SK-N-SH (cell line): ENCODE measurements at regions not wholly inside any gene's neighbourhood (a gene's known extent, or its start where the extent isn't known, plus 50 kb on each side); places are given as distances from the start of the nearest gene placed in this dataset.

Source experiments
- CTCF ChIA-PET: fragments of 300-600, 350-600 bp; formaldehyde crosslinking; extraction: SDS; loops from one replicate; lab custom pipeline; 2021; lab: Yijun Ruan, JAX
- POLR2A ChIA-PET: fragments of 350-600 bp; sonication (Branson Sonifier 250); formaldehyde crosslinking; extraction: SDS; loops from one replicate; lab custom pipeline; 2020; ENCODE audit warnings: antibody characterized with exemption, inconsistent platforms; lab: Yijun Ruan, JAX
- DNase-seq: peaks from one replicate; pipeline ENCODE4 v3.0.0; 2012
- H2AFZ ChIP-seq: fragments of 200-600 bp; sonication (generic); 2 replicates; pipeline ENCODE4 v1.8.1; 2016; ENCODE audit warnings: antibody characterized with exemption, mild to moderate bottlenecking, low read depth
- H3F3A ChIP-seq: fragments of 200-600 bp; sonication (generic); replicated peaks from 2 replicates; pipeline ENCODE3; 2016; ENCODE audit warnings: antibody characterized with exemption, mild to moderate bottlenecking; ENCODE audit not compliant: insufficient read depth
- H3K27ac ChIP-seq, 2 experiments: fragments of 200-500 bp in 1 of 2; fragments of 200-600 bp in 1 of 2; sonication (Bioruptor generic) in 1 of 2; sonication (generic), shearing (Covaris generic) in 1 of 2; 2 replicates each; pipeline versions ENCODE4 v1.5.1 to v1.6.1; 2014 to 2016; ENCODE audit warnings: low read depth in 2 of 2, inconsistent platforms in 1 of 2, low read length in 1 of 2, mild to moderate bottlenecking in 1 of 2, mixed read lengths in 1 of 2
- H3K27me3 ChIP-seq: fragments of 200-600 bp; sonication (generic), shearing (Covaris generic); 2 replicates; pipeline ENCODE4 v1.6.1; 2016; ENCODE audit warnings: mixed run types; ENCODE audit not compliant: insufficient read depth
- H3K36me3 ChIP-seq, 2 experiments: fragments of 200-500 bp in 1 of 2; fragments of 200-600 bp in 1 of 2; sonication (Bioruptor generic) in 1 of 2; sonication (generic) in 1 of 2; replicated peaks in 1 of 2; 2 replicates each; pipeline versions ENCODE3 to v1.5.1; 2014 to 2016; ENCODE audit warnings: low read length in 1 of 2, mild to moderate bottlenecking in 1 of 2; ENCODE audit not compliant: insufficient read depth in 2 of 2, control insufficient read depth in 1 of 2
- H3K4me1 ChIP-seq, 2 experiments: fragments of 200-500 bp in 1 of 2; fragments of 200-600 bp in 1 of 2; sonication (Bioruptor generic) in 1 of 2; sonication (generic), shearing (Covaris generic) in 1 of 2; 2 replicates each; pipeline versions ENCODE4 v1.5.1 to v1.6.1; 2014 to 2016; ENCODE audit warnings: low read depth in 1 of 2, low read length in 1 of 2, mixed run types in 1 of 2; ENCODE audit not compliant: insufficient read depth in 2 of 2, control insufficient read depth in 1 of 2
- H3K4me2 ChIP-seq: fragments of 200-600 bp; sonication (generic), shearing (Covaris generic); 2 replicates; pipeline ENCODE4 v1.6.1; 2017; ENCODE audit warnings: mixed run types
- H3K4me3 ChIP-seq, 2 experiments: fragments of 200-500 bp in 1 of 2; fragments of 200-600 bp in 1 of 2; sonication (Bioruptor generic) in 1 of 2; sonication (generic), shearing (Covaris generic) in 1 of 2; 2 replicates each; pipeline versions ENCODE4 v1.5.1 to v1.8.1; 2014 to 2016; ENCODE audit warnings: low read depth in 2 of 2, inconsistent platforms in 1 of 2, low read length in 1 of 2, mild to moderate bottlenecking in 1 of 2, mixed read lengths in 1 of 2, moderate library complexity in 1 of 2
- H3K79me2 ChIP-seq: fragments of 200-600 bp; sonication (generic); 2 replicates; pipeline ENCODE4 v1.8.1; 2017; ENCODE audit warnings: mild to moderate bottlenecking; ENCODE audit not compliant: insufficient read depth
- H3K9ac ChIP-seq: fragments of 200-600 bp; sonication (generic); 2 replicates; pipeline ENCODE4 v1.6.1; 2017; ENCODE audit warnings: mixed run types
- H3K9me2 ChIP-seq: fragments of 200-600 bp; sonication (generic); 2 replicates; pipeline ENCODE4 v1.6.1; 2017; ENCODE audit warnings: mixed run types
- H3K9me3 ChIP-seq: fragments of 200-600 bp; sonication (generic); 2 replicates; pipeline ENCODE4 v1.6.1; 2017; ENCODE audit warnings: mixed run types, mild to moderate bottlenecking, moderate library complexity
- H4K20me1 ChIP-seq: fragments of 200-600 bp; sonication (generic); 2 replicates; pipeline ENCODE4 v1.6.1; 2017; ENCODE audit warnings: mild to moderate bottlenecking, mixed run types; ENCODE audit not compliant: insufficient read depth
- CHD2 ChIP-seq: fragments of 150-350 bp; IDR thresholded peaks from 2 replicates; pipeline ENCODE4 v1.6.1; 2018; ENCODE audit warnings: low read length; ENCODE audit not compliant: partially characterized antibody
- EP300 ChIP-seq, 2 experiments: IDR thresholded peaks; 2 replicates each; pipeline versions ENCODE4 v1.4.0 to v1.6.1; 2012; ENCODE audit warnings: borderline replicate concordance in 1 of 2, low read depth in 1 of 2, low read length in 1 of 2
- EZH2phosphoT487 ChIP-seq: fragments of 200-600 bp; sonication (generic); IDR thresholded peaks from 2 replicates; pipeline ENCODE4 v1.6.1; 2017; ENCODE audit warnings: low read depth, mixed run types, mild to moderate bottlenecking, antibody characterized with exemption, moderate library complexity, borderline replicate concordance
- FOSL2 ChIP-seq: IDR thresholded peaks from 2 replicates; pipeline ENCODE4 v1.4.0; 2012; ENCODE audit warnings: low read depth, mild to moderate bottlenecking, moderate library complexity, borderline replicate concordance
- FOXJ3 ChIP-seq: sonication (generic); formaldehyde crosslinking; IDR thresholded peaks from 2 replicates; pipeline ENCODE4 v1.5.1; 2020; ENCODE audit warnings: mild to moderate bottlenecking, missing genetic modification reagents
- JUND ChIP-seq: IDR thresholded peaks from 2 replicates; pipeline ENCODE4 v1.4.0; 2012
- MEF2A ChIP-seq: IDR thresholded peaks from 2 replicates; pipeline ENCODE4 v1.4.0; 2012; ENCODE audit warnings: low read depth, borderline replicate concordance
- MXI1 ChIP-seq: IDR thresholded peaks from 2 replicates; pipeline ENCODE4 v1.6.1; 2012; ENCODE audit warnings: mild to moderate bottlenecking, low read depth, low read length, improper control_type of control experiment
- NRF1 ChIP-seq: IDR thresholded peaks from 2 replicates; pipeline ENCODE4 v1.6.1; 2012; ENCODE audit warnings: low read depth, mild to moderate bottlenecking, low read length
- POLR2AphosphoS5 ChIP-seq: IDR thresholded peaks from 2 replicates; pipeline ENCODE4 v1.6.1; 2012; ENCODE audit warnings: low read depth, low read length
- RAD21 ChIP-seq: IDR thresholded peaks from 2 replicates; pipeline ENCODE4 v1.6.1; 2012; ENCODE audit warnings: mild to moderate bottlenecking, low read length
- RFX5 ChIP-seq: IDR thresholded peaks from 2 replicates; pipeline ENCODE4 v1.6.1; 2012; ENCODE audit warnings: mild to moderate bottlenecking, improper control_type of control experiment, low read length
- SIN3A ChIP-seq: IDR thresholded peaks from 2 replicates; pipeline ENCODE4 v1.6.1; 2012; ENCODE audit warnings: low read depth, mild to moderate bottlenecking, low read length, moderate library complexity, borderline replicate concordance
- SMC3 ChIP-seq: IDR thresholded peaks from 2 replicates; pipeline ENCODE4 v1.6.1; 2012; ENCODE audit warnings: low read depth, low read length, improper control_type of control experiment
- TAF1 ChIP-seq: IDR thresholded peaks from 2 replicates; pipeline ENCODE4 v1.6.1; 2012; ENCODE audit warnings: low read depth, mild to moderate bottlenecking, low read length, moderate library complexity, borderline replicate concordance
- TCF12 ChIP-seq: IDR thresholded peaks from 2 replicates; pipeline ENCODE4 v1.4.0; 2012
- WGBS: methylation state at CpG from one replicate; pipeline ENCODE4 v1.1.6; 2017; ENCODE audit warnings: low lambda C conversion rate; 5-methylcytosine and 5-hydroxymethylcytosine counted together
- TF ChIP-seq, protein P1 (sequence below): IDR thresholded peaks from 2 replicates; pipeline ENCODE4 v1.4.0; 2012; ENCODE audit warnings: low read depth
- TF ChIP-seq, protein P2 (sequence below): fragments of 150-350 bp; IDR thresholded peaks from 2 replicates; pipeline ENCODE4 v1.6.1; 2016; ENCODE audit warnings: mild to moderate bottlenecking, low read depth, low read length
- TF ChIP-seq, protein P3 (sequence below): IDR thresholded peaks from 2 replicates; pipeline ENCODE4 v1.4.0; 2012; ENCODE audit warnings: low read depth, borderline replicate concordance
- TF ChIP-seq, protein P4 (sequence below): IDR thresholded peaks from 2 replicates; pipeline ENCODE4 v1.4.0; 2012; ENCODE audit warnings: low read depth, borderline replicate concordance

DNA sequence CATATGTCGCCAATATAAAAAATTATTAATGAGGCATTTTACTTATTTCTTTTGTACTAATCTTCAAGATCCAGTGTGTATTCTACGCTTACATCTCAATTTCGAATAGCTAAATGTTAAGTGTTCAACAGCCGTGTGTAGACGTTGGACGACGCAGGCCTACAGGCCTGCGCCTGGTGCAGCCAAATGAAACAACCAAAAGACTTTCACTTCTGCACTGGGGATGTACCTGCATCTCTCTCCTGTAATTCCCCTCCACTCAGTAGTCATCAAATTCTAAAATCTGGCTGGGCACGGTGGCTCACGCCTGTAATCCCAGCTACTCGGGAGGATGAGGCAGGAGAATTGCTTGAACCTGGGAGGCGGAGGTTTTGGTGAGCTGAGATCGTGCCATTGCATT lies 76.8 kb upstream of the HNRNPU start:
- no peaks in the 10 kb centered on the region for H3K9me3 ChIP-seq
- no peak overlapping the region for H3K9ac ChIP-seq
- no peak overlapping the region for H2AFZ ChIP-seq
- H3K27ac ChIP-seq: no peak overlapping the region
- H3K9me2 ChIP-seq: no peaks in the 10 kb centered on the region
- CTCF ChIA-PET: interaction anchor here (1.9 kb wide), 1 partner anchor 101 kb away, joined by 5 read pairs; no protein-coding TSS in a partner anchor
- DNase-seq: no peak
- no peaks in the 10 kb centered on the region for H3K36me3 ChIP-seq
- H4K20me1 ChIP-seq: no peaks in the 10 kb centered on the region
- no peaks in the 10 kb centered on the region for H3K79me2 ChIP-seq
- TF ChIP-seq NRF1 (no peak), RFX5 (no peak), FOSL2 (no peak)
- TF ChIP-seq, protein P1, sequence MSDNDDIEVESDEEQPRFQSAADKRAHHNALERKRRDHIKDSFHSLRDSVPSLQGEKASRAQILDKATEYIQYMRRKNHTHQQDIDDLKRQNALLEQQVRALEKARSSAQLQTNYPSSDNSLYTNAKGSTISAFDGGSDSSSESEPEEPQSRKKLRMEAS: no peak
- TF ChIP-seq, all 33 proteins: peak for 0
- no peak overlapping the region for H3K4me2 ChIP-seq
- no peak overlapping the region for H3K4me3 ChIP-seq
- H3K27me3 ChIP-seq: no peaks in the 10 kb centered on the region
- H3F3A ChIP-seq: no peaks in the 10 kb centered on the region
- 91% methylated on average over 13 of the region's 13 CpGs for WGBS
- POLR2A ChIA-PET: no interaction called here
- no peaks in the 10 kb centered on the region for H3K4me1 ChIP-seq

DNA sequence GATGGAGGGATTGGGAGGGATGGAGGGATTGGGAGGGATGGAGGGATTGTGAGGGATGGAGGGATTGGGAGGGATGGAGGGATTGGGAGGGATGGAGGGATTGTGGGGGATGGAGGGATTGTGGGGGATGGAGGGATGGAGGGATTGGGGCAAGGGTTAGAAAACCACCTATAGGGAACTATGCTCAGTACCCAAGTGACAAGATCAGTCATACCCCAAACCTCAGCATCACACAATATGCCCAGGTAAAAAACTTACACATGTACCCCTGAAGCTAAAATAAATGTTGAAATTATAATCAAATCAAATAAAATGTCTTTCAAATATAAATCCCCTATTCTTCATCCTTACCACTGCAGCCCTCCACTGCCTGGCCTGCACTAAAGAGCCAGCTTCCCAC lies 72.8 kb upstream of the HNRNPU start:
- no peak for TF ChIP-seq FOXJ3 (CRISPR knock-in tag)
- TF ChIP-seq, protein P2, sequence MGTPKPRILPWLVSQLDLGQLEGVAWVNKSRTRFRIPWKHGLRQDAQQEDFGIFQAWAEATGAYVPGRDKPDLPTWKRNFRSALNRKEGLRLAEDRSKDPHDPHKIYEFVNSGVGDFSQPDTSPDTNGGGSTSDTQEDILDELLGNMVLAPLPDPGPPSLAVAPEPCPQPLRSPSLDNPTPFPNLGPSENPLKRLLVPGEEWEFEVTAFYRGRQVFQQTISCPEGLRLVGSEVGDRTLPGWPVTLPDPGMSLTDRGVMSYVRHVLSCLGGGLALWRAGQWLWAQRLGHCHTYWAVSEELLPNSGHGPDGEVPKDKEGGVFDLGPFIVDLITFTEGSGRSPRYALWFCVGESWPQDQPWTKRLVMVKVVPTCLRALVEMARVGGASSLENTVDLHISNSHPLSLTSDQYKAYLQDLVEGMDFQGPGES: no peak
- no peak for TF ChIP-seq CHD2
- no peak for TF ChIP-seq SMC3
- TF ChIP-seq RAD21: no peak
- TF ChIP-seq MXI1: no peak
- no peak for TF ChIP-seq POLR2AphosphoS5
- no peak for TF ChIP-seq EZH2phosphoT487
- no peak for TF ChIP-seq MEF2A
- TF ChIP-seq TAF1: no peak
- no peak for TF ChIP-seq SIN3A
- no peak for TF ChIP-seq JUND
- TF ChIP-seq TCF12: no peak
- TF ChIP-seq RFX5: no peak
- TF ChIP-seq, protein P3, sequence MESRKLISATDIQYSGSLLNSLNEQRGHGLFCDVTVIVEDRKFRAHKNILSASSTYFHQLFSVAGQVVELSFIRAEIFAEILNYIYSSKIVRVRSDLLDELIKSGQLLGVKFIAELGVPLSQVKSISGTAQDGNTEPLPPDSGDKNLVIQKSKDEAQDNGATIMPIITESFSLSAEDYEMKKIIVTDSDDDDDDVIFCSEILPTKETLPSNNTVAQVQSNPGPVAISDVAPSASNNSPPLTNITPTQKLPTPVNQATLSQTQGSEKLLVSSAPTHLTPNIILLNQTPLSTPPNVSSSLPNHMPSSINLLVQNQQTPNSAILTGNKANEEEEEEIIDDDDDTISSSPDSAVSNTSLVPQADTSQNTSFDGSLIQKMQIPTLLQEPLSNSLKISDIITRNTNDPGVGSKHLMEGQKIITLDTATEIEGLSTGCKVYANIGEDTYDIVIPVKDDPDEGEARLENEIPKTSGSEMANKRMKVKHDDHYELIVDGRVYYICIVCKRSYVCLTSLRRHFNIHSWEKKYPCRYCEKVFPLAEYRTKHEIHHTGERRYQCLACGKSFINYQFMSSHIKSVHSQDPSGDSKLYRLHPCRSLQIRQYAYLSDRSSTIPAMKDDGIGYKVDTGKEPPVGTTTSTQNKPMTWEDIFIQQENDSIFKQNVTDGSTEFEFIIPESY: no peak
- no peak for TF ChIP-seq EP300 (IDR thresholded peaks at IDR 0.05; ENCODE audit: borderline replicate concordance in 1 of 2, low read depth in 1 of 2, low read length in 1 of 2)
- TF ChIP-seq, protein P4, sequence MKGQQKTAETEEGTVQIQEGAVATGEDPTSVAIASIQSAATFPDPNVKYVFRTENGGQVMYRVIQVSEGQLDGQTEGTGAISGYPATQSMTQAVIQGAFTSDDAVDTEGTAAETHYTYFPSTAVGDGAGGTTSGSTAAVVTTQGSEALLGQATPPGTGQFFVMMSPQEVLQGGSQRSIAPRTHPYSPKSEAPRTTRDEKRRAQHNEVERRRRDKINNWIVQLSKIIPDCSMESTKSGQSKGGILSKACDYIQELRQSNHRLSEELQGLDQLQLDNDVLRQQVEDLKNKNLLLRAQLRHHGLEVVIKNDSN: no peak
- Histone ChIP-seq H2AFZ (no peak overlapping the region), H3K4me2 (no peak overlapping the region), H3K27me3 (no peaks in the 10 kb centered on the region; the same call in 1 of the 2 replicates), H3K27ac (no peak overlapping the region), H3K36me3 (no peaks in the 10 kb centered on the region), H3K9me3 (no peaks in the 10 kb centered on the region), H3K4me3 (no peak overlapping the region), H3K4me1 (no peaks in the 10 kb centered on the region), H3F3A (no peaks in the 10 kb centered on the region), H3K9me2 (no peaks in the 10 kb centered on the region), H3K9ac (no peak overlapping the region), H3K79me2 (no peaks in the 10 kb centered on the region), H4K20me1 (no peaks in the 10 kb centered on the region)
- CTCF ChIA-PET: interaction anchor here (0.7 kb wide), 1 partner anchor 9 kb away, joined by 3 read pairs; no protein-coding TSS in a partner anchor
- POLR2A ChIA-PET: no interaction called here
- no peak for DNase-seq
